CD4-positive, alpha-beta T cell (primary cell): ENCODE measurements at regions not wholly inside any gene's neighbourhood (a gene's known extent, or its start where the extent isn't known, plus 50 kb on each side); places are given as distances from the start of the nearest gene placed in this dataset.

Experiments used
- ATAC-seq: fragments of 200-7000 bp; cut with Tn5 transposase; one replicate; pipeline ENCODE4 v1.10.0; 2022; ENCODE audit warnings: mild to moderate bottlenecking; ENCODE audit not compliant: poor library complexity
- CTCF ChIA-PET: fragments of 350-600 bp; sonication (Branson Sonifier 250); formaldehyde crosslinking; loops from one replicate; lab custom pipeline; 2021; ENCODE audit warnings: antibody characterized with exemption, inconsistent platforms; lab: Charles Lee
- POLR2A ChIA-PET: fragments of 350-600 bp; sonication (Branson Sonifier 250); formaldehyde crosslinking; loops from one replicate; lab custom pipeline; 2021; ENCODE audit warnings: antibody characterized with exemption, inconsistent platforms; lab: Charles Lee
- DNase-seq, 14 experiments: peaks; one replicate each; pipeline ENCODE4 v3.0.0-alpha.2; 2013 to 2020; ENCODE audit warnings: mixed read lengths in 2 of 14
- H3K27ac ChIP-seq, 2 donors: one replicate each; pipeline versions ENCODE4 v1.5.1 to v1.7.0; 2013; ENCODE audit warnings: low read length in 2 of 2, low read depth in 1 of 2, mild to moderate bottlenecking in 1 of 2
- H3K27me3 ChIP-seq, 2 experiments: 1 replicate in 1 of 2; 2 replicates in 1 of 2; pipeline versions ENCODE4 v1.6.1 to v1.7.0; 2013; ENCODE audit warnings: low read length in 2 of 2, control low read depth in 1 of 2, mild to moderate bottlenecking in 1 of 2, moderate library complexity in 1 of 2; ENCODE audit not compliant: insufficient read depth in 2 of 2, control insufficient read depth in 1 of 2
- H3K36me3 ChIP-seq: one replicate; pipeline ENCODE4 v1.6.1; 2013; ENCODE audit warnings: low read length, control low read depth; ENCODE audit not compliant: insufficient read depth
- H3K4me1 ChIP-seq: one replicate; pipeline ENCODE4 v1.6.1; 2013; ENCODE audit warnings: low read length, control low read depth; ENCODE audit not compliant: insufficient read depth
- H3K4me3 ChIP-seq: one replicate; pipeline ENCODE4 v1.5.1; 2013; ENCODE audit warnings: mild to moderate bottlenecking, low read length, moderate library complexity
- H3K9me3 ChIP-seq, 2 experiments: 1 replicate in 1 of 2; 2 replicates in 1 of 2; pipeline versions ENCODE4 v1.6.1 to v1.7.0; 2013; ENCODE audit warnings: low read length in 2 of 2, mild to moderate bottlenecking in 2 of 2, control low read depth in 1 of 2, moderate library complexity in 1 of 2; ENCODE audit not compliant: control insufficient read depth in 1 of 2, insufficient read depth in 1 of 2
- H3K27ac Mint-ChIP-seq: one replicate; pipeline ENCODE4 v1.8.0; 2020; ENCODE audit warnings: mixed read lengths
- H3K27me3 Mint-ChIP-seq: one replicate; pipeline ENCODE4 v1.8.0; 2021; ENCODE audit warnings: mixed read lengths
- H3K36me3 Mint-ChIP-seq: one replicate; pipeline ENCODE4 v1.8.0; 2021; ENCODE audit warnings: low read depth, mixed read lengths
- H3K4me1 Mint-ChIP-seq: one replicate; pipeline ENCODE4 v1.8.0; 2021; ENCODE audit warnings: low read depth, mixed read lengths
- H3K4me3 Mint-ChIP-seq: one replicate; pipeline ENCODE4 v1.8.0; 2020; ENCODE audit warnings: mild to moderate bottlenecking, mixed read lengths
- H3K9me3 Mint-ChIP-seq: one replicate; pipeline ENCODE4 v1.8.0; 2020; ENCODE audit warnings: mixed read lengths
- intact Hi-C, 2 experiments: fragments of 100-400 bp; cut with DNase I in 1 of 2; cut with micrococcal nuclease in 1 of 2; formaldehyde crosslinking; loops; one replicate each; pipeline versions ENCODE4 v1.15.1 to v1.9.0; 2023 to 2025; cut with DNase I, micrococcal nuclease
- TF ChIP-seq, protein P1 (sequence below): fragments of 200-600 bp; IDR thresholded peaks from one replicate; pipeline ENCODE4 v1.8.0; 2022; ENCODE audit warnings: antibody characterized with exemption, mild to moderate bottlenecking

DNA sequence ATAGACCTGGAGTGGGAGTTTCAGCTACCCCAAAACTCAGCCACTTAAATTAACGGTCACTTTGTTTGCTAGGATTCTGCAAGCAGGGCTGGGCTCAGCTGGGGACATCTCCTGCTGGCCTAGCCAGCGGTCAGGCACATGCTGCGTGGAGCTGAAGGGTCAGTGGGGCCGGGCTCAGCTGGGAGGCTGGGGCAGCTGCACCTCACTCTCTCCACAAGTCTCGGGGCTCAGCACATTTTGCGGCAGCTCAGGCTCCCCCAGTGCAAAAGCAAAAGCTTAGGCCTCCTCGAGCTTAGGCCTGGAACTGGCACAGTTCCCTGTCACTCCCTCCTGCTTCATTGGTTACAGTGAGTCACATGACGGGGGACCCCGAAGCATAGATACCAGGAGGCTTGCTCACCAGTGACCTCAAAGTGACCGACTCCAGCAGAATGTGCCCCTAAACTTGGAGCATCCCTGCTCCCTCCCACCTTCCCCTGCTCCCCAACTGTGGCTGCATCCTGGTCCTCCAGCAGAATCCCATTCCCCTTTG, 80.6 kb upstream of the CST7 start:
- no peak overlapping the region for H3K4me3 Mint-ChIP-seq
- CTCF ChIA-PET: no interaction called here
- intact Hi-C loops: no loop called here
- DNase-seq (no peak), ATAC-seq (no peak)
- POLR2A ChIA-PET: no interaction called here
- Histone ChIP-seq H3K4me3 (no peak overlapping the region), H3K27ac (no peak overlapping the region), H3K36me3 (no peaks in the 10 kb centered on the region), H3K4me1 (no peaks in the 10 kb centered on the region), H3K27me3 (peaks cover 0 to 2% of the 10 kb centered on the region in 2 experiments), H3K9me3 (peaks cover 7 to 30% of the 10 kb centered on the region in 2 experiments)
- no peaks in the 10 kb centered on the region for H3K36me3 Mint-ChIP-seq
- no peaks in the 10 kb centered on the region for H3K4me1 Mint-ChIP-seq
- H3K9me3 Mint-ChIP-seq: peaks cover 11% of the 10 kb centered on the region
- peaks cover 11% of the 10 kb centered on the region for H3K27me3 Mint-ChIP-seq
- no peak overlapping the region for H3K27ac Mint-ChIP-seq
- TF ChIP-seq, protein P1, sequence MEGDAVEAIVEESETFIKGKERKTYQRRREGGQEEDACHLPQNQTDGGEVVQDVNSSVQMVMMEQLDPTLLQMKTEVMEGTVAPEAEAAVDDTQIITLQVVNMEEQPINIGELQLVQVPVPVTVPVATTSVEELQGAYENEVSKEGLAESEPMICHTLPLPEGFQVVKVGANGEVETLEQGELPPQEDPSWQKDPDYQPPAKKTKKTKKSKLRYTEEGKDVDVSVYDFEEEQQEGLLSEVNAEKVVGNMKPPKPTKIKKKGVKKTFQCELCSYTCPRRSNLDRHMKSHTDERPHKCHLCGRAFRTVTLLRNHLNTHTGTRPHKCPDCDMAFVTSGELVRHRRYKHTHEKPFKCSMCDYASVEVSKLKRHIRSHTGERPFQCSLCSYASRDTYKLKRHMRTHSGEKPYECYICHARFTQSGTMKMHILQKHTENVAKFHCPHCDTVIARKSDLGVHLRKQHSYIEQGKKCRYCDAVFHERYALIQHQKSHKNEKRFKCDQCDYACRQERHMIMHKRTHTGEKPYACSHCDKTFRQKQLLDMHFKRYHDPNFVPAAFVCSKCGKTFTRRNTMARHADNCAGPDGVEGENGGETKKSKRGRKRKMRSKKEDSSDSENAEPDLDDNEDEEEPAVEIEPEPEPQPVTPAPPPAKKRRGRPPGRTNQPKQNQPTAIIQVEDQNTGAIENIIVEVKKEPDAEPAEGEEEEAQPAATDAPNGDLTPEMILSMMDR: no peak

DNA sequence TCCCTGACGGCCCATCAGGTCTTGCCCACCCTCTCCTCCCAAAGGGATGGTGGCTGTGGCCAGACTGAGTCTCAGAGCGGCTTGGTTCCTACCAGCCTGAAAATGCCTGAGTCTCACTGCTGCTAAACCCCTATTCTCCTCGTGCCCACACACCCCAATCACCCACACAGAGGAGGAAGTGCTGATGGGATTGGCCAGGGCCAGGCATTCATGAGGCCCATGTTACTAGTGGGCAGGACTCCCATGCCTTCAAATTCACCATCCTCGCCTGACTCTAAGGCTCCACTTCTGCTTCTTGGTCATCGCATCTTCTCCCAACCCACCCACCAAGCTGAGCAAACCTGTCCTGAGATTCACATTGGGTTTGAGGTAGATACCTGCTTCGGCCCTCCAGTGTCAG, 80.1 kb upstream of the CST7 start:
- H3K4me3 Mint-ChIP-seq: no peak overlapping the region
- TF ChIP-seq, protein P1: no peak
- POLR2A ChIA-PET: no interaction called here
- no peaks in the 10 kb centered on the region for H3K4me1 Mint-ChIP-seq
- peaks cover 0 to 2% of the 10 kb centered on the region in 2 experiments for H3K27me3 ChIP-seq
- DNase-seq (no peak), ATAC-seq (no peak)
- intact Hi-C loops: no loop called here
- no peaks in the 10 kb centered on the region for H3K36me3 Mint-ChIP-seq
- no peak overlapping the region for H3K27ac Mint-ChIP-seq
- no peaks in the 10 kb centered on the region for H3K4me1 ChIP-seq
- peaks cover 8% of the 10 kb centered on the region for H3K9me3 Mint-ChIP-seq
- CTCF ChIA-PET: no interaction called here
- H3K27me3 Mint-ChIP-seq: peaks cover 15% of the 10 kb centered on the region
- no peaks in the 10 kb centered on the region for H3K36me3 ChIP-seq
- H3K27ac ChIP-seq: no peak overlapping the region
- H3K9me3 ChIP-seq: peaks cover 7 to 30% of the 10 kb centered on the region in 2 experiments
- H3K4me3 ChIP-seq: no peak overlapping the region

DNA sequence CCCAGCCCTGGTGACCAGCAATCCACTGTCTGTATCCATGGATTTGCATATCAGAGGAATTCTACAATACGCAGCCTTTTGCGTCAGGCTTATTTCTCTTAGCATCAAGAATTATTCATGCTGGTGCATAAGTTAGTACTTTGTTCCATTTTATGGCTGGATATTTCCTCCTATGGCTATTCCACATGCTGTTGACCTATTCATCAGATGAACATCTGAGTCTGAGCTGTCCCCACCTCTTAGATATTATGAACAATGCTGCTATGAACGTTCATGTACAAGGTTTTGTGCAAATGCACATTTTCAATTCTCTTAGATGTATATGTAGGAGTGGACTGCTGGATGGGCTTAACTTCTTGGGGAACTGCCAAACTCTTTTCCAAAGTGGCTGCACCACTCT, 79.0 kb upstream of the CST7 start:
- intact Hi-C loops: no loop called here

More for the DNA sequence above, 79.0 kb upstream of the CST7 start:
- DNase-seq (no peak), ATAC-seq (no peak)
- H3K27ac ChIP-seq: no peak overlapping the region
- CTCF ChIA-PET: no interaction called here
- no peaks in the 10 kb centered on the region for H3K36me3 Mint-ChIP-seq
- H3K4me3 ChIP-seq: no peak overlapping the region
- peaks cover 6 to 23% of the 10 kb centered on the region in 2 experiments for H3K9me3 ChIP-seq
- no peaks in the 10 kb centered on the region for H3K36me3 ChIP-seq
- no peak overlapping the region for H3K4me3 Mint-ChIP-seq
- POLR2A ChIA-PET: interaction anchor here (0.6 kb wide), 1 partner anchor 144 kb away, joined by 3 read pairs; no protein-coding TSS in a partner anchor
- H3K4me1 Mint-ChIP-seq: no peaks in the 10 kb centered on the region
- TF ChIP-seq, protein P1: no peak
- no peaks in the 10 kb centered on the region for H3K4me1 ChIP-seq
- H3K27me3 ChIP-seq: peaks cover 0 to 2% of the 10 kb centered on the region in 2 experiments
- H3K9me3 Mint-ChIP-seq: peaks cover 5% of the 10 kb centered on the region
- H3K27me3 Mint-ChIP-seq: peaks cover 21% of the 10 kb centered on the region
- H3K27ac Mint-ChIP-seq: no peak overlapping the region
